Activated T-helper 1 cell treated with Interleukin-2 at 50 U/mL for 16 hours (primary cell): ENCODE measurements at regions not wholly inside any gene's neighbourhood (a gene's known extent, or its start where the extent isn't known, plus 50 kb on each side); places are given as distances from the start of the nearest gene placed in this dataset.

Experiments used
- DNase-seq: peaks from one replicate; pipeline ENCODE4 v3.0.0-alpha.2; 2020; ENCODE audit warnings: low read depth

DNA sequence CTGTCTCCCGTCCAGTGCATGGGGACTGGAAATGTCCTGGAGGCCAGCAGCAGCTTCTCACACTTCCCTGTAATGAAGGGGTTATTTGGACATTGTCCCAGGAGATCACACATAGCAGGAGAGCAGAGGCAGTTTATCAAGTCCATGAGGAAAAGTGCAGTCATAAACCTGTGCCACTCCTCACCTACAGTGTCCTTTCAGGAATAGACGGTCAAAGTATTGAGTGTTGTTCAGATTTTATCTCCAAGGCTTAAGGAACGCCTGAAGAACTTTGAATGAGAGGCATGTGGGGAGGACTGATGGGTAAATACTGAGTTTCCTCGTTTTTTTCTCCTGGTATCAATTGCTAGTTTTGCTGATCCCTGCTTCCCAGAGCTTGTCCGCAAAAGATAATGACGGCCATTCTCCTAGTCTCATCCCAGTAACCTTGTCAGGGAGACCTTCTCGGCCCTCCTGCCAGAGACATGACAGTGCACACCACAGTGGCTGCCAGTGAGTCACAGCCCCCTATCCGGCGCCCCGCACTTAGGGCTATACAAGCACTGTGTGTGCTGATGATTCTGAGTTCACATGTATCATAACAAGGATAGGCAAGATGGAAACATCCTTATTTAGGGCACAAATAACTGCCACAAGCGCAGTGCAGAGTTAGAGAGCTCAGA, 495.5 kb upstream of the MGMT start:
- no peak for DNase-seq

GRCh38 chr10:128972036-128972405, 495.0 kb upstream of the MGMT start:
- DNase-seq = no peak

GRCh38 chr10:128973221-128973620, 493.8 kb upstream of the MGMT start:
- no peak for DNase-seq

- DNase-seq = no peak
These were observed 490.2 kb upstream of the MGMT start for GRCh38 chr10:128976856-128977255.

DNA sequence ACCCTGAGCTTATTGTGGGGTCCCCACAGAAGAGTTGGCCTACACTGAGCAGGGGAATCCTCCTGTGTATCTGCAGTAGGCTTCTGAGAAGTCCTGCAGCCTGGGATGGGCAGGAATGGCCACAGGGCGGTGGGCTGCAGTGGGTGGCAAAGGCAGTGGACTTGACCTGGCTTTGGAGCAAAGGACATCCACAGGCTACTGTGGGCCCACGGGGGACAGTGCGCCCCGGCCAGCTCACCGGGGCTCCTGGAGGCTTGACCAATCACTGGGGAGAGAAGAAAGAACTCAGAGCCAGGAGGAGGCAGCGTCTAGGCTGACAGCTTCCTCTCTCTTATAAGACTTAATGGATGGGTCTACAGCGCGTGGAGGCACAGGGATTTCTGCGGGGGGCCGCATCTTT, 488.8 kb upstream of the MGMT start:
- no peak for DNase-seq

DNA sequence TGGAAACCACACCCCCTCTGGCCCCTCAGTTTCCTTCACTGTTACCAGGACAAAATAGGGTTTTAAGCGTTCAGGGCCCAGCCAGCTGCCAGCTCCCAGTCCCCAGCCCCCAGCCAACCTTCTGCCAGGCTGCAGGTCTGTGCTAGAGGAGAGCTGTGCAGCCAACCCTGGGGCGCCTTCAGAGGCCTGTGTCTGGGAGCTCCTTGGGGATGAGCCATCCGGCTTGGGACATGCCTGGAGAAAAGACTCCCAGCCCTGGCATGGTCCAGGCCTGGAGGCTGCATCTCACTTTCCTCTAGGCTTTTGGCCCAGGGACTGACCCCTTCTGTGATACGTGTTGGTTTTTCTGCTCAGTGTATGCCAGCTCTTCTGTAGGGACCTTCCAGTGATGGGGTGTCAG, 487.6 kb upstream of the MGMT start:
- DNase-seq = no peak

DNA sequence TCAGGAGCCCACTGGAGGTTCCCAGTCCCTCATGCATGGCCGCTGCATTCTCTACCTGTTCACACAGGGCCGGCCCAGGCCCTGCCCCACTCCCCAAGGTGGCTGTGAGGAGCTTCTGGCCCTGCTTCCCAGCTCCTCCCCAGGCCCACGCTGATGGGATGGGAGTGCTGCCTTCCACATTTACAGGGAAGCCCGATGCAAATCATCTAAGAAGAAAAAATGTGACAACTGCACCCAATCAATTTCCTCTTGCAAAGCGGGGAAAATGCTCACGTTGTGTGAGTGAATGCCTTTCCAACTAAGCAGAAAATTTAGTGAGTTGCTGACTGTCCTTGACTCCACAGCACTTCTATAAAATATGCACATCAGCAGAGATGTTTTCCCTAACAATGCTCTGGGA, 485.8 kb upstream of the MGMT start:
- DNase-seq = no peak

GRCh38 chr10:128981881-128982615, 485.0 kb upstream of the MGMT start:
- no peak for DNase-seq

DNA sequence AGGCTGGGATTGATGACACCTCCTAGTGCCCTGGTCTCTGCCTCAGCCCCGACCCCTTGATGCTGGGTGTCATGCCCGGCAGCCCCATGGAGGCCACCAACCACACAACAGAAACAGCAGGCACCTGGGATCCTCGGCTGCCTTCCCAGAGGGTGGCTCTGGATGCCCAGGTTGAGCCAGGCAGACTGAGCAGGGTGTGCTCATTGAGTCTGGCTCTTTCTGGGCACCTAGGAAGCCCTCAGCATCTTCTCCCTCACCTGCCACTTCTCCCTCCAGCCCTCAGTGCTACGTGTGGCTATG, 484.5 kb upstream of the MGMT start:
- DNase-seq = no peak

GRCh38 chr10:128985036-128985435, 482.0 kb upstream of the MGMT start:
- no peak for DNase-seq

DNA sequence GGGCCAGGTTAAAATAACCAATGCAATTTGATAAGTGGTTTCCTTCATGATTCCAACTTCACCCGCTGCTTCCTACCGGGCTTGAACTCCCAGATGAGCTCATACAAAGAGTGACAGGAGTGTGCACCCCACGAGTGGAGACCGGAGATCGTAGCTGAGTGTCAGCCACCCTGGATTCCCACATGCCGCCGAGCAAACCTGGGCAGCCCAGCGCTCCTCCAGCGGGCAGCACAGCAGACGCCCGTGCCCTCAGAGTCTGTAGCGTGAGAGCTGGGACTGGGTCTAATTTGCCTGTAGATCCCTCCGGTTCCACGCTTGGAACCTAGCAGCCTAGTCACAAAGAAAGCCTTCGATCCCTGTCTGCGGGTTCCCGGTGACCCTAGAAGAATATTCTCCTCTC, 476.1 kb upstream of the MGMT start:
- no peak for DNase-seq

GRCh38 chr10:128992770-128993169, 474.3 kb upstream of the MGMT start:
- no peak for DNase-seq

DNA sequence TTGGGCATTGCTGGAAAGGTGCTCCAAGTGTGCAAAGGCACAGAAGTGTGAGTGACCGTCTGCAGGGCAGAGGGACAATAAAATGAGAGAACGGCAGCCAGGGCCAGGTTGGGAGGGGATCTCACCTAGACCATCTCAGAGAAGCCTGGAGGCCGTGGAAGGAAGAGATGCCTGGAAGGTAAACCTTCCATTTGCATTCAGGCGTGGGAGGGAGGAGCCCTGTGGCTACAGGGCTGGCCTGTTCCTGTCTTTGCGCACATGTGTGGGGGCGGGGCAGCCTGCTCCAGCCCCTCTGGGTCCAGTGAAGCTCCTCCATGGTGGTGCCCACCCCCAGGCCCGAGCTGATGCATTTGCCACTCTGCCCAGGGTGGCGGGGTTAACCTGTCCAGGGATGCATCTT, 473.6 kb upstream of the MGMT start:
- DNase-seq = no peak

GRCh38 chr10:128993911-128994538, 473.0 kb upstream of the MGMT start:
- DNase-seq = no peak

DNA sequence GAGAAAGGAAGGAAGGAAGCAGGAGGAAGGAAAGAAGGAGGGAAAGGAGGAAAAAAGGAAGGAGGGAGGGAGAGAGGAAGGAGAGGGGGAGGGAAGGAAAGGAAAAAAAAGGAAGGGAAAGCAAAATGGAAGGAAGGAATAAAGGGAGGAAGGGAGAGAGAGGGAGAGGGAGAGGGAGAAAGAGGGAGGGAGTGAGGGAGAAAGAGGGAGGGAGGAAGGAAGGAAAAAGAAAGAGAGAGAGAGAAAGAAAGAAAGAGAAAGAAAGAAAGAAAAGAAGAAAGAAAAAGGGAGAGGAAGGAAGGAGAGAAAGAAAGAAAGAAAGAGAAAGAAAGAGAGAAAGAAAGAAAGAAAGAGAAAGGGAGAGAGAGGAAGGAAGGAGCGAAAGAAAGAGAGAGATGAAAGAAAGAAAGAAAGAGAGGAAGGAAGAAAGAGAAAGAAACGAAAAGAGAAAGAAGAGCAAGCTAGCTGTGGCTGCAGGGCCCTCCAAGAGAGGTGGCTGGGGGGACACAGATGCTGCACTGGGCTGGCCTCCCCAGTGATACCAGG, 472.4 kb upstream of the MGMT start:
- DNase-seq = no peak

GRCh38 chr10:128995676-128996075, 471.4 kb upstream of the MGMT start:
- no peak for DNase-seq

DNA sequence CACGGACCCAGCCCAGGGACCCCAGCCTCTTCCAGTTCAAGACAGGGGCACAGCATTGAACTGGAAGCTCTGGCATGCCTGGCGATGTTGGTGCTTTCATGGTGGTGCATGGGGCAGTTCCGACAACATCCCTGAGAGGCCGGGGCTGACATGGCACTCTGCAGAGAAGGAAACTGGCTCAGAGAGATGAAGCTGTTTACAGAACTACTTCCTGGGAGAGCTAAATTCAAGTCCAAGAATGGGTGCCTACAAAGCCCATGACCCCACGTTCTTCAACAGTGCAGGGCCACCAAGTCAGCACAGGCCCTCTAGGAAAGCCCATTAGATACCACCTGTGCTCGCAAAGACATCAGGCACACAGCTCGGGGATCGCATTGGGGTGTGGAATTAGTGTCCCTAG, 470.9 kb upstream of the MGMT start:
- DNase-seq = no peak

GRCh38 chr10:128998101-128998805, 468.8 kb upstream of the MGMT start:
- no peak for DNase-seq

- DNase-seq = no peak
These were observed 462.6 kb upstream of the MGMT start for GRCh38 chr10:129004398-129004797.

GRCh38 chr10:129005080-129005479, 462.0 kb upstream of the MGMT start:
- no peak for DNase-seq

- DNase-seq = no peak
These were observed 461.2 kb upstream of the MGMT start for GRCh38 chr10:129005804-129006203.

DNA sequence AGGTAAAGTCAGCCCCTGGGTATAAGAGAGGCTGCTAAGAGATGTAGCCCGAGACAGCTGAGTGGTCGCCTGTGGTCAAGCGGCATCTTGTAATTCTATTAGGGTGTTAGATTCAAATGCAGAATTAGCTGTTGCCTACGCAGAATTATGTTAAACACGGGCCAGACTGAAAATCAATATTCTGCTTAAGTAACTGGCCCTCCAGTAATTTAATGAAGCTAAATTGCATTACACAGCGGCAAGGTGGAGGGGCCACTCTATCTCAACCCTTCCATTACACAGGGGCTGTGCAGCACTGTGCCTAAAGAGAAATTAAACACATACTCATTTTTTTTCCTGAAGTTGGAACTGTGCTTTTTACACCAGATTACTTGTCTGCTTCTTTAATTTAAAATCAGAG, 448.5 kb upstream of the MGMT start:
- DNase-seq = no peak
